ENCODE measurements at regions not wholly inside any gene's neighbourhood (a gene's known extent, or its start where the extent isn't known, plus 50 kb on each side); places are given as distances from the start of the nearest gene placed in this dataset.

GRCh38 chr13:77423296-77423695 lies 96.4 kb upstream of the MYCBP2 start:
- H2AFZ ChIP-seq, result no peak overlapping the region
- no peak for DNase-seq (ENCODE audit: low spot score)
- no peaks in the 10 kb centered on the region for H3K27me3 ChIP-seq (ENCODE audit: insufficient read depth)
- H3K4me1 ChIP-seq (ENCODE audit: insufficient read depth), result no peaks in the 10 kb centered on the region
- TF ChIP-seq POLR2AphosphoS5 (IDR thresholded peaks at IDR 0.05; ENCODE audit: low read depth), result no peak
- TF ChIP-seq REST (IDR thresholded peaks at IDR 0.05; ENCODE audit: unreplicated experiment), result no peak
- TF ChIP-seq, protein P1, sequence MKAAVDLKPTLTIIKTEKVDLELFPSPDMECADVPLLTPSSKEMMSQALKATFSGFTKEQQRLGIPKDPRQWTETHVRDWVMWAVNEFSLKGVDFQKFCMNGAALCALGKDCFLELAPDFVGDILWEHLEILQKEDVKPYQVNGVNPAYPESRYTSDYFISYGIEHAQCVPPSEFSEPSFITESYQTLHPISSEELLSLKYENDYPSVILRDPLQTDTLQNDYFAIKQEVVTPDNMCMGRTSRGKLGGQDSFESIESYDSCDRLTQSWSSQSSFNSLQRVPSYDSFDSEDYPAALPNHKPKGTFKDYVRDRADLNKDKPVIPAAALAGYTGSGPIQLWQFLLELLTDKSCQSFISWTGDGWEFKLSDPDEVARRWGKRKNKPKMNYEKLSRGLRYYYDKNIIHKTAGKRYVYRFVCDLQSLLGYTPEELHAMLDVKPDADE (IDR thresholded peaks at IDR 0.05), result no peak
- no peak for TF ChIP-seq EZH2phosphoT487 (IDR thresholded peaks at IDR 0.05; ENCODE audit: unreplicated experiment)
- TF ChIP-seq ZNF114 (CRISPR knock-in tag; IDR thresholded peaks at IDR 0.05), result no peak
- no peak for TF ChIP-seq CREB1 (CRISPR knock-in tag; IDR thresholded peaks at IDR 0.05; ENCODE audit: low read depth)
- TF ChIP-seq JUNB (IDR thresholded peaks at IDR 0.05; ENCODE audit: unreplicated experiment), result no peak
- no peak for TF ChIP-seq CTCF (conservative IDR thresholded peaks at IDR 0.05; ENCODE audit: low read depth in 2 of 2)
- TF ChIP-seq, protein P2, sequence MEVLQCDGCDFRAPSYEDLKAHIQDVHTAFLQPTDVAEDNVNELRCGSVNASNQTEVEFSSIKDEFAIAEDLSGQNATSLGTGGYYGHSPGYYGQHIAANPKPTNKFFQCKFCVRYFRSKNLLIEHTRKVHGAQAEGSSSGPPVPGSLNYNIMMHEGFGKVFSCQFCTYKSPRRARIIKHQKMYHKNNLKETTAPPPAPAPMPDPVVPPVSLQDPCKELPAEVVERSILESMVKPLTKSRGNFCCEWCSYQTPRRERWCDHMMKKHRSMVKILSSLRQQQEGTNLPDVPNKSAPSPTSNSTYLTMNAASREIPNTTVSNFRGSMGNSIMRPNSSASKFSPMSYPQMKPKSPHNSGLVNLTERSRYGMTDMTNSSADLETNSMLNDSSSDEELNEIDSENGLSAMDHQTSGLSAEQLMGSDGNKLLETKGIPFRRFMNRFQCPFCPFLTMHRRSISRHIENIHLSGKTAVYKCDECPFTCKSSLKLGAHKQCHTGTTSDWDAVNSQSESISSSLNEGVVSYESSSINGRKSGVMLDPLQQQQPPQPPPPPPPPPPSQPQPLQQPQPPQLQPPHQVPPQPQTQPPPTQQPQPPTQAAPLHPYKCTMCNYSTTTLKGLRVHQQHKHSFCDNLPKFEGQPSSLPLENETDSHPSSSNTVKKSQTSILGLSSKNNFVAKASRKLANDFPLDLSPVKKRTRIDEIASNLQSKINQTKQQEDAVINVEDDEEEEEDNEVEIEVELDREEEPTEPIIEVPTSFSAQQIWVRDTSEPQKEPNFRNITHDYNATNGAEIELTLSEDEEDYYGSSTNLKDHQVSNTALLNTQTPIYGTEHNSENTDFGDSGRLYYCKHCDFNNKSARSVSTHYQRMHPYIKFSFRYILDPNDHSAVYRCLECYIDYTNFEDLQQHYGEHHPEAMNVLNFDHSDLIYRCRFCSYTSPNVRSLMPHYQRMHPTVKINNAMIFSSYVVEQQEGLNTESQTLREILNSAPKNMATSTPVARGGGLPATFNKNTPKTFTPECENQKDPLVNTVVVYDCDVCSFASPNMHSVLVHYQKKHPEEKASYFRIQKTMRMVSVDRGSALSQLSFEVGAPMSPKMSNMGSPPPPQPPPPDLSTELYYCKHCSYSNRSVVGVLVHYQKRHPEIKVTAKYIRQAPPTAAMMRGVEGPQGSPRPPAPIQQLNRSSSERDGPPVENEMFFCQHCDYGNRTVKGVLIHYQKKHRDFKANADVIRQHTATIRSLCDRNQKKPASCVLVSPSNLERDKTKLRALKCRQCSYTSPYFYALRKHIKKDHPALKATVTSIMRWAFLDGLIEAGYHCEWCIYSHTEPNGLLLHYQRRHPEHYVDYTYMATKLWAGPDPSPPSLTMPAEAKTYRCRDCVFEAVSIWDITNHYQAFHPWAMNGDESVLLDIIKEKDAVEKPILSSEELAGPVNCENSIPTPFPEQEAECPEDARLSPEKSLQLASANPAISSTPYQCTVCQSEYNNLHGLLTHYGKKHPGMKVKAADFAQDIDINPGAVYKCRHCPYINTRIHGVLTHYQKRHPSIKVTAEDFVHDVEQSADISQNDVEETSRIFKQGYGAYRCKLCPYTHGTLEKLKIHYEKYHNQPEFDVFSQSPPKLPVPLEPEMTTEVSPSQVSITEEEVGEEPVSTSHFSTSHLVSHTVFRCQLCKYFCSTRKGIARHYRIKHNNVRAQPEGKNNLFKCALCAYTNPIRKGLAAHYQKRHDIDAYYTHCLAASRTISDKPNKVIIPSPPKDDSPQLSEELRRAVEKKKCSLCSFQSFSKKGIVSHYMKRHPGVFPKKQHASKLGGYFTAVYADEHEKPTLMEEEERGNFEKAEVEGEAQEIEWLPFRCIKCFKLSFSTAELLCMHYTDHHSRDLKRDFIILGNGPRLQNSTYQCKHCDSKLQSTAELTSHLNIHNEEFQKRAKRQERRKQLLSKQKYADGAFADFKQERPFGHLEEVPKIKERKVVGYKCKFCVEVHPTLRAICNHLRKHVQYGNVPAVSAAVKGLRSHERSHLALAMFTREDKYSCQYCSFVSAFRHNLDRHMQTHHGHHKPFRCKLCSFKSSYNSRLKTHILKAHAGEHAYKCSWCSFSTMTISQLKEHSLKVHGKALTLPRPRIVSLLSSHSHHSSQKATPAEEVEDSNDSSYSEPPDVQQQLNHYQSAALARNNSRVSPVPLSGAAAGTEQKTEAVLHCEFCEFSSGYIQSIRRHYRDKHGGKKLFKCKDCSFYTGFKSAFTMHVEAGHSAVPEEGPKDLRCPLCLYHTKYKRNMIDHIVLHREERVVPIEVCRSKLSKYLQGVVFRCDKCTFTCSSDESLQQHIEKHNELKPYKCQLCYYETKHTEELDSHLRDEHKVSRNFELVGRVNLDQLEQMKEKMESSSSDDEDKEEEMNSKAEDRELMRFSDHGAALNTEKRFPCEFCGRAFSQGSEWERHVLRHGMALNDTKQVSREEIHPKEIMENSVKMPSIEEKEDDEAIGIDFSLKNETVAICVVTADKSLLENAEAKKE (CRISPR knock-in tag; IDR thresholded peaks at IDR 0.05), result no peak
- no peak for TF ChIP-seq NANOG (IDR thresholded peaks at IDR 0.05; ENCODE audit: borderline replicate concordance)
- TF ChIP-seq STAT1 (IDR thresholded peaks at IDR 0.05; ENCODE audit: unreplicated experiment), result no peak
- Mint-ChIP-seq H3K4me1 (peaks cover 4% of the 10 kb centered on the region; the same call in 1 of the 3 replicates), H3K4me3 (no peak overlapping the region), H3K9me3 (no peaks in the 10 kb centered on the region; the same call in 2 of the 3 replicates), H3K27me3 (ENCODE audit: insufficient read depth, low read depth, poor library complexity) (no peaks in the 10 kb centered on the region), H3K36me3 (ENCODE audit: low read depth) (no peaks in the 10 kb centered on the region), H3K27ac (no peak overlapping the region)
- no peaks in the 10 kb centered on the region for H3K36me3 ChIP-seq (ENCODE audit: insufficient read depth)
- ATAC-seq, result no peak
- no peaks in the 10 kb centered on the region for H4K20me1 ChIP-seq (replicated peaks; ENCODE audit: insufficient read depth)
- H3K79me2 ChIP-seq (replicated peaks; ENCODE audit: insufficient read depth), result no peaks in the 10 kb centered on the region
- H3F3A ChIP-seq (replicated peaks; ENCODE audit: low read depth), result no peaks in the 10 kb centered on the region
- H3K9me2 ChIP-seq (ENCODE audit: insufficient read depth), result peaks cover 3% of the 10 kb centered on the region; the same call in 1 of the 2 replicates
- H3K4me3 ChIP-seq, result no peak overlapping the region
- H3K4me2 ChIP-seq, result no peak overlapping the region
- H3K27ac ChIP-seq (ENCODE audit: low read depth), result no peak overlapping the region
